Fibroblast of upper back skin (primary cell): ENCODE measurements at regions not wholly inside any gene's neighbourhood (a gene's known extent, or its start where the extent isn't known, plus 50 kb on each side); places are given as distances from the start of the nearest gene placed in this dataset.
A peak's percentile ranks its signal among the peaks of the same experiment; 100 is the strongest.
"Not testable (repeated sequence)": the region's sequence is repeated elsewhere in the genome, so short reads cannot be mapped to it uniquely, and the experiment has no call there.

Experiments
- DNase-seq: peaks from one replicate; pipeline ENCODE4 v3.0.0-alpha.2; 2013

DNA sequence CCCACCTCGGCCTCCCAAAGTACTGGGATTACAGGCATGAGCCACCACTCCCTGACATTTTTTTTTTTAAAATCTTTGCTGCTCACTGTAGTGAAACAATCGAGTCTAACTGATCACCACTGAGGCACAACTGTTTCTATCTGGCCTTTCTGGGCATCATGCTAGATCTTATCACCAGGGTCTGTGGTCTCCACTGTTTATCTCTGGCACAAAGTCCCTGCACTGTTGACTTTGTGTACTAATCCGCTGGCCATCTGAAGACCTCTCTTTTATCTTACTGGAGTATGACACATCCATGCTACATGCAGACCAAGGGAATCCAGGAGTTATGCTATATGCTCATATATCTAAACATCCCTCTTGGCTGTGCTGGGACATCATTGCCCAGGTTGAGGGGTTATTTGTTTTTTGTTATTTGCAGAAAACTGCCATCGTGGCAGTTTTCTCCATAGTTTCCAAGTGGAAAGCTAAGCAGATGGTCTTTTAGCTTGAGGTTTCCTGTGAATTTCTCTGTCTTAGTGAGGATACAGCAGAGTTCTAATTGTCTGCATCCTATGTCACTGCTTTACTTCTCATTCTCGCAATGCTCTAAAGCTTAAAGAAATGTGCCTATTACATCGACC, 456.9 kb downstream of the CCER1 start:
- DNase-seq, result no peak

DNA sequence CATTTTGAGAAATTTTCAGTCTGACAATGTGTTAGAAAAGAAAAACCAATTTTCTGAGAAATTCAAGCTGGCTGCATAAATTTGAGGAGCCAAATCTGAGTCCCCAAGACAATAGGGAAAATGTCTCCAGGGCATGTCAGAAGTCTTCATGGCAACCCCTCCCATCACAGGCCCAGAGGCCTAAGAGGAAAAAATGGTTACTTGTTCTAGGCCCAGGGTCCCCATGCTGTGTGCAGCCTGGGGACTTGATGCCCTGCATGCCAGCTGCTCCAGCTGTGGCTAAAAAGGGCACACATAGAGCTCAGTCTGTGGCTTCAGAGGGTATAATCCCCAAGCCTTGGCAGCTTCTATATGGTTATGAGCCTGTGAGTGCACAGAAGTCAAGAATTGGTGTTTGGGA, 464.6 kb downstream of the CCER1 start:
- DNase-seq, result no peak

DNA sequence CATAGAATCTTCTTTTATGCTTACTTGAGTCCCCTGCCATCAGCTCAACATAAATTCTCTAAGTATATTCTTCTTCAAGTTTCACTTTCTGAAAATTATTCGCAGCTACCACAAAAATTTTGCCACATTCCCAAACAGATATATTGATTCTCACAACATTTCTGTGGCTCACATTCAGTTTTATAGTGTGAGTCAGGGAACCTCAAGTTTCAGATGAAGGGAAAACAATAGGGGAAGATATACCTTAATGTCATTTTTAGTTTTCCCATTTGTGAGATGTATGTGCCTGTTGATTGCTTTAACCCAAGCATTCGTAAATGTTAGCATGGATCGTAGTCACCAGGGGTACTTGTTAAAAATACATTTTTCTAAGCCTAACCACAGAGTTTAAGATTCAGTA, 465.8 kb downstream of the CCER1 start:
- peak; percentile 76 for DNase-seq

DNA sequence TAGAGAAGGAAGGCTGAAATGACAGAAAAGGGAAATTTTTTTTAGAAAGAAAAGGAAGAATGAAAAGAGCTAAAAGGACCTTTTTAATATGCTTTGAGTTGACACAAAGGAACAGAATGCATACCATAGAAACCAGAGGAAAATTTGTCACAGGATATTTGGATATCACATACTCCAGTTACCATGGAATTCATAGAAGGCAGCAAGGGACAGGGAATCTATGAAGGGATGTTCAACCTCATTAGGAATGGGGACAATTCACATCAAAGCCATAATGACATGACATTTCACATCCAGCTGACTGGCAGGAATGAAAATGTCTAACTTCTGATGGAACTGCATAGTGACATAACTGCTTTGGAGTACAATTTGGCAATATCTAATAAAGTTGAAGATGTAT, 469.4 kb downstream of the CCER1 start:
- DNase-seq, result no peak

DNA sequence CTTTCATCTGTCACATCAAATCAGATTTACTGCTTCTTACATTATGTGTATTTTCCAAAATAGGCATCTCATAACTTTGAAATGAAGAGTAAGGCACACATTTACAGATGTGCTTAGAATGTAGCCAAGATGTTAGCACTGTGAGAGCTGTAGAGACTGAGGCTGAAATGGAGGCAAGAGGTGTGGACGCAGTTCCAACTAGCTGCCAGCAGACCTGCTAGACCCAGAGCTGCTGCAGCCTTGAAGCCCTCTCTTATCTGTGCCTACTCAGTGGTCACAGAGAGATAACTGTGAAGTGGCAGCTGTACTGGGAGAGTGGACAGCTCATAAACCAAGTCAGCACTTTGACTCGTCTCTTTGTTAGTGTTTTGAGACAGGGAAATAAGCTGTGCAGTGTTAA, 470.9 kb downstream of the CCER1 start:
- no peak for DNase-seq

DNA sequence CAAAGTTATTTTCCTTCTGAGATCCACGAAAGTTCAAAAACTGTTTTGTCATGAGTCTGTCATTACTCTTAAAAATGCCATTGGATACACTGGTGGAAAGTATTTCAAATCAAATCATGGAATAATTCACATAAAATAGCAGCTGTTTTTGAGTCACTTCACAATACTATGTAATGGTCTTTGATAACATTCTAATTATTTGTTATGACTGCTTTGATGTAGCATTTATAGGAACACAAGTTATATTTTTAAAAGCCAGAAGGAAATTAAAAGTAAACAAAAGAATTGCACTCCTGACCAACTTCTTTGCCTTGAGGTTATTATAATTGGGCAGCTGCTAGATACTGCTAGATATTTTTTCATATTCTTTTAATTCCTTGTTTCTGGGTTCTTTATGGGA, 473.2 kb downstream of the CCER1 start:
- DNase-seq, result no peak

DNA sequence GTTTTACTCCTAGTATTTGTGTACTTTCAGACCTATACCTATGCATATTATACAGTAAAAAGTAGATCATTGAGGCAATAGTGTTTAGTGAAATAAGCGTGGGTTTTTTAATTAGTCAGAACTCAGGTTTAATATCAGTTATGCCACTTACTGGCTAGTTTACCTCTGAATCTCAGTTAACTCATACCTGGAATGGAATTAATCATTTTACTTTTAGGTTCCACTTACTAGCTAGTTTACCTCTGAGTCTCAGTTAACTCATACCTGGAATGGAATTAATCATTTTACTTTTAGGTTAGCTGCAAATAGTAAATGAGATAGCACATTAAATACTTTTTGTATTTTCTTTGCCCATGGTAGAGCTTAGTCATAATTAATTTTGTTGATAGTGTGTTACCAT, 475.7 kb downstream of the CCER1 start:
- no peak for DNase-seq

DNA sequence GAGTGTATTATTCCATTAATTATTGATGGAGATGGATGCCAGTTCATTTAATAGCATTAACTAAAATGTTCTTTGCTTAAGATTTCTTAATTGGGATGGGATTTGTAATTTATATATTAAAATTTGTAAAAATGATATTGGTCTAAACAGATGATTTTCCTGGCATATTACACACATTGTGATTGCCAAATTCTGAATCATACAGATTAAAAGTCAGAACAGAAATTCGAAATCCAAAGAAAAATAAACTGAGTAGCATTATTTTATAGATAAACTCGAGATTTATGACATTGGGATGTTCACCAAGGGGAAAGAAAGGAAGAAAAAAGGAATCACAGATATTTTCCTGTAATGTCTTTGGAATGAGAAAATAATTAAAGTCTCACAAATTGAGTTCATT, 481.1 kb downstream of the CCER1 start:
- DNase-seq, result no peak

DNA sequence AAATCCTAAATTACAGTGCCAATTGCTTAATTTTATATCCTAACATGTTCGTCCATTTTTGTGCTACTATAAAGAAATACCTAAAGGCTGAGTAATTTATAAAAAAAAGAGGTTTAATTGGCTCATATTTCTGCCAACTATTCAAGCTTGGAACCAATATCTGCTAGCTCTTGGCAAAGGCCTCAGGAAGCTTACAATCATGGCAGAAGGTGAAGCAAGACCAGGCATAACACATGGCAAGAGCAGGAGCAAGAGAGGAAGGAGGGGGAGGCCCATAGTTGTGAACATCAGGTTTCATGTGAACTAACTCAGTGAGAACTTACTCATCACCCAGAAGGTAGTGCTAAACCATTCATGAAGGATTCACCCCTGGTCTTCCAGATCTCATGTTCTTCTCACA, 494.3 kb downstream of the CCER1 start:
- no peak for DNase-seq

DNA sequence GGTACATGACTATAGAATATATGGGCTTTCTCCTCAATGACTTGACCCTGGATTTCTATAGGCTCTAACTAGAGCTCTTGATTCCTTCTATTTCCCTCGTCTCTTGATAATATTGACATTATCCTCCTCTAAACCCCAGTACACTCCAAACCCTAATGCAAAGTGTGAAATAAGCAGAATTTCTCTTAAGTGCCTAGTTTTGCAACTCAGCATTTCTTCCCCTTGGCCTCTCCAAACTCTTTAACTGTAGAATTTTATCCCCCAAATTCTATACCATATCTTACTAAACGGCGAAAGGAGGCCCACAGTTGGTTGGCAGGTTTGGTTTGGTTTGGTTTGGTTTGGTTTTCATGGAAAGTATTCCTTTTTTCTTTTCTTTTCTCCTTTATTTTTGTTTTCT, 498.7 kb downstream of the CCER1 start:
- DNase-seq, result no peak

DNA sequence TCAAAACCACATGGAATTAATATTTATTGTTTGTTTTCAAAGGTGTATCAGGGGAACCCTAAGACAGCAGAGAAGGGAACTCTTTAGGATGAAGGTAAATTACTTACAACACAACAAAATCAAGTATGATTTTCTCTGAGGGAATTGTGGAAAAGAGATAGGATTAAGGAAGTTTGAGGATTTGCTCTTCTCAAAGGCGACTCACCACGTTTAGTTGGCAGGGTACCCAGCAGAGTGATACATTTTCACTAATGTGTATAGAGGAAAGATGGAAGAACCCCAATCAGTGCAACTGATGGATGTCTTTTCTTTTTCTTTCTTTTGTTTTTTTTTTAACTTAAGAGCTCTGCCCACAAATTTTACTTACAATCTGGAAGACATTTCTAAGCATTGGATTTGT, 499.2 kb downstream of the CCER1 start:
- DNase-seq, result peak; percentile 21

DNA sequence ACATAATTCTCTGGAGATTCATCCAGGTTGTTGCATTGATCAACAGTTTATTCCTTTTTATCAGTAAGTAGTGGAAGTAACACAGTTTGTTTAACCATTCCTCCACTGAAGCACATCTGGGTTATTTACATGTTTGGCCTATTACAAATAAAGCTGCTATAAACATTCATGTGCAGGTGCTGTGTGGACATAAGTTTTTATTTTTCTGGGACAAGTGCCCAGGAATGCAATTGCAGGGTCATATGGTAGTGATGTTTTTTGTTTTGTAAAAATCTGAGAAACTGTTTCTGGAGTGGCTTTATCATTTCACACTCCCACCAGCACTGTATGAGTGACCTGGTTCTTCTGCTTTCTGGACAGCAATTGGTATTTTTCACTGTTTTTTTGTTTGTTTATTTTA, 505.4 kb downstream of the CCER1 start:
- DNase-seq, result no peak

DNA sequence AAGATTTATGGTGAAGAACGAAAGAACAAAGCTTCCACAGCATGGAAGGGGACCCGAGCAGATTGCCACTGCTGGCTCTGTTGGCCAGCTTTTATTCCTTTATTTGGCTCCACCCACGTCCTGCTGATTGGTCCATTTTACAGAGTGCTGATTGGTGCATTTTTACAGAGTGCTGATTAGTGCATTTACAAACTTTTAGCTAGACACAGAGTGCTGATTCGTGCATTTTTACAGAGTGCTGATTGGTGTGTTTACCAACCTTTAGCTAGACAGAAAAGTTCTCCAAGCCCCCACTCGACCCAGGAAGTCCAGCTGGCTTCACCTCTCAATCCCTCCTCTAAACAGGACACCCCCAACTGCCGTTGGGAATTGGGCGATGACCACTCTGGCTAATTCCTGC, 511.5 kb downstream of the CCER1 start:
- DNase-seq, result not testable (repeated sequence)

DNA sequence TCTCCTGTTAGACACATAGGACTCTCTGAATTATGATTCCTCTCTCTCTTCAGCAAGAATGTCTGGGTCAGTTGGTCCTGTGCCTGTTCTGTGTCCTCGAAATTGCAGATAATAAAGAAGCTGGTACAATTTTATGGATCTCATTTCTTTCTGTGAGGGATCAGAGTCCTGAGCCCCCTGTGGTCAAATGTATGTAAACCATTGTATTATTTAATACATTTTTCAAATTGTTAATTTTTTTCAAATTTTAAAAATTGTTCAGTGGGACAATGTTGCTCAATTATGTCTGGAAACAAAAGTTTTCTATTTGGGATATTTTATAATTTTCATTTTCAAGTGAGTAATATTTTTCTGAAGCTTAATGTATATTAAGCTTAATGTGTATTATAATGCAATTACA, 513.5 kb downstream of the CCER1 start:
- no peak for DNase-seq

DNA sequence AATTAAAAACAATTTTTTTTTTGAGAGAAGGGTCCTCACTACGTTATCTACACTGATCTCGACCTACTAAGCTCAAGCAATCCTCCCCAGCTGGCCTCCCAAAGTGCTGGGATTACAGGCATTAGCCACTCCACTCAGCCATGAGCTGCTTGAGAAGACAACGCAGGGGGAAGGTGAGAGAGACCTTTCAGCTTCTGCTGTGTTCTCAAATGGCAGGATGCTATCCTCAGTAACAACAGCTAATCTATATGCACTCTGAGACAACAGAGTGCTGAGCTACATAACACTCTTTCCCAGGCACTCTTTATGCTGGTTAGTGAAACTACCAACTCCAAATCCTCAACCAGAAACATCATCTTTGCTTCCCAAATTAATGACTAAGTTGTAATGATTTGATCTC, 526.1 kb downstream of the CCER1 start:
- DNase-seq, result no peak

DNA sequence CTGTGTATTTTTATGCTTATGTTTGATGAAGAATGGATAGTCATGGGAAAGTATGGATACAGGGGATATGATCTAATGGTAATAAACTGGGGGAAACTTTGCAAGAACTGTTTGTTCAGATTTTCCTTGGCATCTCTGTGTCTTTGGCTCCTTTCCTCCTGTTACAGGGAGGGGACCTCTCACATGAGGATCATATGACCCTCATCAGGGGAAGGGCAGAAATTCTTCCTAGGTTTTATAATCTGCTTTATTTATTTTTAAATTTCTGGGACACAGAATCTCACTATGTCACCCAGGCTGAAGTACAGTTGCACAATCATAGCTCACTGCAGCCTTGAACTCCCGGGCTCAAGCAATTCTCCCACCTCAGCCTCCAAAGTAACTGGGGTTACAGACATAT, 526.5 kb downstream of the CCER1 start:
- DNase-seq, result no peak

DNA sequence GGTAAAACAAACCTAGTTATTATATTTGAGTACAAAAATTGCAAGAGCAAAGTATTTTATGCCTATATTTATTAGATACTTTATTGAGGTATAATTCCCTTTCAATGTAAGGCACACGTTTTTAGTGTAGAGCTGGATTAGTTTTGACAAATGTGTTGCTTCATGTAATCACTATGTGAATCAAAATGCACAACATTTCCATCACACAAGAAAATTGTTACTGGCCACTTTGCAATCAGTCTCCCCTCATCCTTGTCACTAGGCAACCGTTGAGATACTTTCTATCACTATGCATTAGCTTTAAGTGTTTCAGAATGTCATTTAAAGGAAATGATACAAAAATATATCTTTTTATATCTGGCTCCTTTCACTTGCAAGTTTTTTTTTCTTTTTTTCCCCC, 531.0 kb downstream of the CCER1 start:
- DNase-seq, result no peak

DNA sequence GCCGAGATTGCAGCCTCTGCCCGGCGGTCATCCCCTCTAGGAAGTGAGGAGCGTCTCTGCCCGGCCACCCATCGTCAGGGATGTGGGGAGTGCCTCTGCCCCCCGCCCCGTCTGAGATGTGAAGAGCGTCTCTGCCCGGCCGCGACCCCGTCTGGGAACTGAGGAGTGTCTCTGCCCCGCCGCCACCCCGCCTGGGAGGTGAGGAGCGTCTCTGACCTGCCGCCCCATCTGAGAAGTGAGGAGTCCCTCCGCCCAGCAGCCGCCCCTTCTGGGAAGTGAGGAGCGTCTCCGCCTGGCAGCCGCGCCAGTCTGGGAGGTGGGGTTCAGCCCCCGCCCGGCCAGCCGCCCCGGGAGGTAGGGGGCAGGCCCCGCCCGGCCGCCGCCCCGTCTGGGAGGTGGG, 544.0 kb downstream of the CCER1 start:
- DNase-seq, result no peak

DNA sequence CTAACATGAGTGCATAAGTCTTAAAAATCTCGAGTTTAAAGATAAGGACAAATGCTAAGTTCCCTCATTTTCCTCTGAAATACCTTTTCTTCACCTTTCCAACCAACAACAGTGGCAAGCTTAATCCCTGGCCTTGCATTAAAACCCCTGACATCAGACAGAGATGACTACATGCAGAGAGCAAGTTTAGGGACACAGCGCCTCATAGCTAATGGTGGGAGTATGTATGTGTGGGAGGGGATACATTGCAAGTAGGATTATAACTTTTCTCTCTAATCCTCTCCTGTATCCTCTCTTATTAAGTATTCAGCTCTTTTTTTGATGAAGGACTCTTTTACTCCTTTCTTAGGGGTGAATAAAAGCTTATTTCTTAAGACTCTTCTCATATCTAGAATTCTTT, 547.1 kb downstream of the CCER1 start:
- DNase-seq, result no peak

DNA sequence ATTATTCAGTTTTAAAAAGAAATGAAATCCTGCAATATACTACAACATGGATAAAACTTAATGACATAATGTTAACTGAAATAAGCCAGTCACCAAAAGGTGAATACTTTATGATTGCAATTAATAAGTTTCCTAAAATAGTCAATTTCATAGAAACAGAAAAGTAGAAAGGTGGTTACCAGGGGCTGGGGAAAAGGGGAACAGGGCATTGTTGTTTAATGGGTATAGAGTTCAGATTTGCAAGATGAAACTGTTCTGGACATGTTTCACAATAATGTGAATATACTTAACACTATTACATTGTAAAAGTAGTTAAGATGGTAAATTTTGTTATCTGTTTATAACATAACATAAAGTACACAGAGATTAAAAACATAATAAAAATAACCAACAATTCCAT, 550.9 kb downstream of the CCER1 start:
- no peak for DNase-seq

DNA sequence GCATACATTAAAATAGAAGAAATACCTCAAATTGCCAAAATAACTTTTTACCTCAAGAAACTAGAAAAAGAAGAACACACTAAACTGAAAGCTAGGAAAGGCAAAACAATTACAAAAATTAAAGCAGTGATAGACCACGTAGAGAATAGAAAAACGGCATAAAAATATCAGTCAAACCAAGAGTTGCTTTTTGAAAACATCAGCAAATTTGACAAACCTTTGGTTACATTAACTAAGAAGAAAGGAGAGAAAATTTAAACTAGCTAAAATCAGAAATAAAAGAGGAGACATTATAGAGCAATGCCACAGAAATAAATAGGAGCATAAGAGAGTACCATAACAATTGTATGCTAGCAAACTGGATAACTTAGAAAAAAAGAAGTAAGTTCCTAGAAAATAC, 553.8 kb downstream of the CCER1 start:
- DNase-seq, result no peak

DNA sequence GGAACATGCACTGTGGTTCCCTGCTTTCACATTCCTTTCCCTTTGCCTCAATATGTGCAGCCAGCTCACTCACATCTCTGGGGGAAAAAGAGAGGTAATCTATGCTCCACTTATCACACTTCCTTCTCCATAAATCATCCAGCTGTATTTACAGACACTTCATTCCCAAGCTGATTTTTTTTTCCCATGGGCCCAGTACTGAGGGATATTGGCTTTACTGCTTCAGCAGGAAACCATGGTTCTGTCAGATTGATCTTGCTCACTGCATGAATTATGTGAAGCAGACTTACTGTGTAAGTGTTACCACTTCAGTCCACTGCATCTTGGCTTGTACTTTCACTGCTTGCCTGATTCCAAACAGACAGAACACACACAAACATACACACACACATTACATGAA, 555.6 kb downstream of the CCER1 start:
- DNase-seq, result peak; percentile 61

DNA sequence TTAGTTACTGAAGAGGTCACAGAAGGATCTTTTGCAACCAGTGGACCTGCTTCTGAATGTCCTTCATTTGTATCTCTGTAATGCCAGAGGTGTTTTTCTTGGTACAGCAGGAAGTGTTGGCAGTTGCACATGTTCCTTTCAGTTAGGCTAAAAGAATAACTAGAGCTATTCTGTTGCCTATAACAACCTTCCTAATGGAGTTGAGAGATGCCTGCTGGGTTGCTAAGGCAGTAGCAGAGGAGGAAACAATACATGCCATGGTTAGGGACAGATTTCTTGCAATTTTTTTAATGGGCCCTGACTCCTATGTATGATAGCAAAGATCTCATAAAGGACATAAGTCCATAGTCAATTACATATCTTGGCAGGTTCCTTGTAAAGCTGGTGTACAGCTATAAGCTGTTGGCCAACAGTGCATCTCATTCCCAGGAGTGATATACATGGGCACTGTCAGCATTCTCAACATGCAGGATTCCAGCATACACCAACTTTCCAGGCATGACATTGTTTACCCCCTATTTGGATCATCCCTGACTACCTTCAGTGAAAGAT, 556.6 kb downstream of the CCER1 start:
- no peak for DNase-seq

DNA sequence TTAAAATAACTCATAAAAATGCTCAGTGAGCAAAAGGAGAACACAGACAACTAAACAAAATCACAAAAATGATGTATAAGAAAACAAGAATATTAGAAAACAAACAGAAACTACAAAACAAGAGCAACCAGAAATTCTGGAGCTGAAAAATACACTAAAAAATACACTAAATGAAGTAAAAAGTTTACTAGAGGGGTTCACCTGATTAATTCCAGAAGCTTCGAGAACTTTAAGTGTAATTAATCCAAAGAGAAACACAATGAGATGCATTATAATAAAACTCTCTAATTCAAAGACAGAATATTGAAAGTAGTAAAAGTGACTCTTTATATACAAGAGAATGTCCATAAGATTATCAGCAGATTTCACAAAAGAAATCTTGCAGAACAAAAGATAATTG, 558.4 kb downstream of the CCER1 start:
- no peak for DNase-seq

DNA sequence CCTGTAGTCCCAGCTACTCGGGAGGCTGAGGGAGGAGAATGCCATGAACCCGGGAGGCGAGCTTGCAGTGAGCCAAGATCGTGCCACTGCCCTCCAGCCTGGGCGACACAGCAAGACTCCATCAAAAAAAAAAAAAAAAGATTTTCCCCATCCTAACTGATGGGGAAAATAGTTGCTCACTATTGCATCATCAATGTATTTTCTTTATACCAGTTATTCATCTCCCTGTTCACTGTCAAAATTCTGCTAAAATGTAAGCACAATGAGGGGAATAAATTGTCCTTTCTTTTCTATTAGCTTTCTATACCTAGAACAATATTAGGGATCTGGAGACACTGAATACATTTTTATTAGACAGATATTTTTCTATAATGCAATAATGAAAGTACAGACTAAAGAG, 561.3 kb downstream of the CCER1 start:
- no peak for DNase-seq

DNA sequence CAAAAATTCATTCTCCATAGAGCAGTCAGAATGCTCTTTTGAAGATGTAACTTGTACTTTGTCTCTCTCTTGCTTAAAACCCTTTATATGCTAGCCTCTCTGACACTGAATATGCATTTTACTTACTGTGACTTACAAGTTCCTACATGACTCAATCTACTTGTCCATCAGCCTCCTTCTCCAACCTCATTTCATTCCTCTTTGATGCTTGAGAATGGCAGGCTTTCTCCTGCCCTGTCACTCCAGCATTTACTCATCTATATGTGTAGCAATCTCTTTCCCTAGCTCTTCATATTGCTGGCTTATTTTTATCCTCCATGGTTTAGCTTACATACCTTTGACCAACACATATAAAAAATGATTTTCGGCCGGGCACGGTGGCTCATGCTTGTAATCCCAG, 561.9 kb downstream of the CCER1 start:
- peak; percentile 23 for DNase-seq
